ENCODE measurements at regions not wholly inside any gene's neighbourhood (a gene's known extent, or its start where the extent isn't known, plus 50 kb on each side); places are given as distances from the start of the nearest gene placed in this dataset.

GRCh38 chr6:3654436-3654835, 97.1 kb downstream of the PXDC1 start:
- no peak for TF ChIP-seq CTCF (IDR thresholded peaks at IDR 0.05)
- TF ChIP-seq POLR2A (IDR thresholded peaks at IDR 0.05) = no peak
